ENCODE measurements at regions not wholly inside any gene's neighbourhood (a gene's known extent, or its start where the extent isn't known, plus 50 kb on each side); places are given as distances from the start of the nearest gene placed in this dataset.

DNA sequence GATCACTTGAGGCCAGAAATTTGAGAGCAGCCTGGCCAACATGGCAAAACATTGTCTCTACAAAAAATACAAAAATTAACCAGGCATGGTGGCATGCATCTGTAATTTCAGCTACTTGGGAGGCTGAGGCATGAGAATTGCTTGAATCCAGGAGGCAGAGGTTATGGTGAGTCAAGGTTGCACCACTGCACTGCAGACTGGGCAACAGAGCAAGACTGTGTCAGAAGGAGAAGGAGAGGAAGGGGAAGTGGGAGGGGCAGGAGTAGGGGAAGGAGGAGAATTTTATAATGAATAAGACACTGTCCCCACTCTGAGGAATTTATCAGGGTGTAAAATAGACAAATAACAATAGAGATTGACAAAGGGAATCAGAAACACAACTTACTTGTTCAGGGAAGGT is 440.6 kb upstream of the DYNLRB2 start:
- TF ChIP-seq, protein P1, sequence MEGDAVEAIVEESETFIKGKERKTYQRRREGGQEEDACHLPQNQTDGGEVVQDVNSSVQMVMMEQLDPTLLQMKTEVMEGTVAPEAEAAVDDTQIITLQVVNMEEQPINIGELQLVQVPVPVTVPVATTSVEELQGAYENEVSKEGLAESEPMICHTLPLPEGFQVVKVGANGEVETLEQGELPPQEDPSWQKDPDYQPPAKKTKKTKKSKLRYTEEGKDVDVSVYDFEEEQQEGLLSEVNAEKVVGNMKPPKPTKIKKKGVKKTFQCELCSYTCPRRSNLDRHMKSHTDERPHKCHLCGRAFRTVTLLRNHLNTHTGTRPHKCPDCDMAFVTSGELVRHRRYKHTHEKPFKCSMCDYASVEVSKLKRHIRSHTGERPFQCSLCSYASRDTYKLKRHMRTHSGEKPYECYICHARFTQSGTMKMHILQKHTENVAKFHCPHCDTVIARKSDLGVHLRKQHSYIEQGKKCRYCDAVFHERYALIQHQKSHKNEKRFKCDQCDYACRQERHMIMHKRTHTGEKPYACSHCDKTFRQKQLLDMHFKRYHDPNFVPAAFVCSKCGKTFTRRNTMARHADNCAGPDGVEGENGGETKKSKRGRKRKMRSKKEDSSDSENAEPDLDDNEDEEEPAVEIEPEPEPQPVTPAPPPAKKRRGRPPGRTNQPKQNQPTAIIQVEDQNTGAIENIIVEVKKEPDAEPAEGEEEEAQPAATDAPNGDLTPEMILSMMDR (IDR thresholded peaks at IDR 0.05) = no peak
- TF ChIP-seq POLR2A (IDR thresholded peaks at IDR 0.05) = no peak
